PFSK-1 (cell line): ENCODE measurements at regions not wholly inside any gene's neighbourhood (a gene's known extent, or its start where the extent isn't known, plus 50 kb on each side); places are given as distances from the start of the nearest gene placed in this dataset.

ENCODE experiments used
- FOXP2 ChIP-seq: optimal IDR thresholded peaks from 2 replicates; pipeline ENCODE3; 2011; ENCODE audit warnings: borderline replicate concordance, control low read depth, inconsistent platforms; ENCODE audit not compliant: insufficient read depth; ENCODE audit errors: extremely low read length, extremely low read depth
- POLR2AphosphoS5 ChIP-seq: IDR thresholded peaks from 2 replicates; pipeline ENCODE4 v1.6.1; 2012; ENCODE audit warnings: low read depth, mild to moderate bottlenecking, control low read depth, low read length, moderate library complexity
- SIN3A ChIP-seq: IDR thresholded peaks from 2 replicates; pipeline ENCODE4 v1.6.1; 2012; ENCODE audit warnings: mild to moderate bottlenecking, low read length, moderate library complexity, borderline replicate concordance; ENCODE audit not compliant: insufficient read depth
- TAF1 ChIP-seq: IDR thresholded peaks from 2 replicates; pipeline ENCODE4 v1.6.1; 2012; ENCODE audit warnings: low read length, control low read depth, borderline replicate concordance; ENCODE audit not compliant: insufficient read depth
- TF ChIP-seq, protein P1 (sequence below), 2 experiments: IDR thresholded peaks; 2 replicates each; pipeline versions ENCODE4 v1.6.1 to v1.8.0; 2011 to 2012; ENCODE audit warnings: low read depth in 2 of 2, low read length in 2 of 2, control low read depth in 1 of 2, inconsistent platforms in 1 of 2, mild to moderate bottlenecking in 1 of 2, moderate library complexity in 1 of 2; ENCODE audit not compliant: insufficient read depth in 1 of 2

DNA sequence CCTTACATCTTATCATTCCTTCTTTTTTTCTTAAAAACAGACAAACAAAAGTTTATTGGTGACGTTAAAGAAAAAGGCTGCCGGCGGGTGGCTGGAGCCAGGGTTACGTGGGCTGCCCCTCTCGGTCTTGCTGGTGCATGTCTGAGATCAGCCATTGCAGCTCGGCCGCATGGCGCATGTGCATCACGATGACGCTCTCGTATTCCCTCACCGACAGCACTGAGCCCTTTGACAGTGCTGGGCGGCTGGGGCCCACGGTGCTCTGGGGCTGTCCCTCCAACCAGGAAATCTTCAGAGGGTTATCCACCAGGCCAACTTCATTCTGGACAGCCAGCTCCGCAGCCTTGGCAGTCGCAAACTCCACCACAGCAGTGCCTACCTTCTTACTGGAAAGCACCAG is 1081.8 kb upstream of the TMEFF2 start:
- TF ChIP-seq TAF1, result no peak
- TF ChIP-seq, protein P1, sequence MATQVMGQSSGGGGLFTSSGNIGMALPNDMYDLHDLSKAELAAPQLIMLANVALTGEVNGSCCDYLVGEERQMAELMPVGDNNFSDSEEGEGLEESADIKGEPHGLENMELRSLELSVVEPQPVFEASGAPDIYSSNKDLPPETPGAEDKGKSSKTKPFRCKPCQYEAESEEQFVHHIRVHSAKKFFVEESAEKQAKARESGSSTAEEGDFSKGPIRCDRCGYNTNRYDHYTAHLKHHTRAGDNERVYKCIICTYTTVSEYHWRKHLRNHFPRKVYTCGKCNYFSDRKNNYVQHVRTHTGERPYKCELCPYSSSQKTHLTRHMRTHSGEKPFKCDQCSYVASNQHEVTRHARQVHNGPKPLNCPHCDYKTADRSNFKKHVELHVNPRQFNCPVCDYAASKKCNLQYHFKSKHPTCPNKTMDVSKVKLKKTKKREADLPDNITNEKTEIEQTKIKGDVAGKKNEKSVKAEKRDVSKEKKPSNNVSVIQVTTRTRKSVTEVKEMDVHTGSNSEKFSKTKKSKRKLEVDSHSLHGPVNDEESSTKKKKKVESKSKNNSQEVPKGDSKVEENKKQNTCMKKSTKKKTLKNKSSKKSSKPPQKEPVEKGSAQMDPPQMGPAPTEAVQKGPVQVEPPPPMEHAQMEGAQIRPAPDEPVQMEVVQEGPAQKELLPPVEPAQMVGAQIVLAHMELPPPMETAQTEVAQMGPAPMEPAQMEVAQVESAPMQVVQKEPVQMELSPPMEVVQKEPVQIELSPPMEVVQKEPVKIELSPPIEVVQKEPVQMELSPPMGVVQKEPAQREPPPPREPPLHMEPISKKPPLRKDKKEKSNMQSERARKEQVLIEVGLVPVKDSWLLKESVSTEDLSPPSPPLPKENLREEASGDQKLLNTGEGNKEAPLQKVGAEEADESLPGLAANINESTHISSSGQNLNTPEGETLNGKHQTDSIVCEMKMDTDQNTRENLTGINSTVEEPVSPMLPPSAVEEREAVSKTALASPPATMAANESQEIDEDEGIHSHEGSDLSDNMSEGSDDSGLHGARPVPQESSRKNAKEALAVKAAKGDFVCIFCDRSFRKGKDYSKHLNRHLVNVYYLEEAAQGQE (IDR thresholded peaks at IDR 0.05; ENCODE audit: insufficient read depth in 1 of 2, low read depth in 2 of 2, low read length in 2 of 2), result no peak
- TF ChIP-seq SIN3A, result no peak
- no peak for TF ChIP-seq POLR2AphosphoS5

DNA sequence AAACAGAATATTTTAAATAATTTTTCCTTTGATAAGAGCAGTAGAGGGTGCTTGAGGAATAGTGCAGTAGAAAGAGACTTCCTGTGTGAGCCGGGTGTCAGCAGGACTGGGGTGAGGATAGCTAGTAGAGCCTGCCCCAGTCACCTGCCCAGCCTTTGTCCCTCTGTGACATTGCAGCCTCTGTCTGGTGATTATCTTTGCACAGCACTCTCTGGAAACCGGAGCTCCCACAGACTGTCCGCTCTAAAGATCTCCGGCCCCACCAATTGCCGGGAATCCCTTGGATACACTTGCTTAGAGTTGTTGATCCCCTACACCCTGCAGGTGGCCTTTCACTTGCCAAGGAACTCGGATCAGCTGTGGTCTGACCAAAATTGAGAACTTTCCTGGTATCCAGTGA is 1081.3 kb upstream of the TMEFF2 start:
- TF ChIP-seq FOXP2, result no peak
- TF ChIP-seq SIN3A, result no peak
- TF ChIP-seq, protein P1 (IDR thresholded peaks at IDR 0.05; ENCODE audit: insufficient read depth in 1 of 2, low read depth in 2 of 2, low read length in 2 of 2), result no peak
- TF ChIP-seq POLR2AphosphoS5, result no peak

DNA sequence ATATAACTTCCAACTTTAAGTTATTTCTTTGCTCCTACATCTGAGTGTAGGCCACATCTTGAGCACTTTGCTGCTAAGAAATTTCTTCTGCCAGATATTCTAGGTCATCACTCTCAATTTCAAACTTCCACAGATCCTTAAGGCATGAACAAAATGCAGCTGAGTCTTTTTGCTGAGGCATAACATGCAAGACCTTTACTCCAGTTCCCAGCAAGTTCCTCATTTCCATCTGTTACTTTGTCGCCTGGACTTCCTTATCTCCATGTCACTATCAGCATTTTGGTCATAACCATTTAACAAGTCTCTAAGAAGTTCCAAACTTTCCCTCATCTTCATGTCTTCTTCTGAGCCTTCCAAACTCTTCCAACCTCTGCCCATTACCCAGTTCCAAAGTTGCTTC is 1077.3 kb upstream of the TMEFF2 start:
- no peak for TF ChIP-seq TAF1
- TF ChIP-seq FOXP2, result no peak
- TF ChIP-seq, protein P1 (IDR thresholded peaks at IDR 0.05; ENCODE audit: insufficient read depth in 1 of 2, low read depth in 2 of 2, low read length in 2 of 2), result no peak
- no peak for TF ChIP-seq POLR2AphosphoS5

DNA sequence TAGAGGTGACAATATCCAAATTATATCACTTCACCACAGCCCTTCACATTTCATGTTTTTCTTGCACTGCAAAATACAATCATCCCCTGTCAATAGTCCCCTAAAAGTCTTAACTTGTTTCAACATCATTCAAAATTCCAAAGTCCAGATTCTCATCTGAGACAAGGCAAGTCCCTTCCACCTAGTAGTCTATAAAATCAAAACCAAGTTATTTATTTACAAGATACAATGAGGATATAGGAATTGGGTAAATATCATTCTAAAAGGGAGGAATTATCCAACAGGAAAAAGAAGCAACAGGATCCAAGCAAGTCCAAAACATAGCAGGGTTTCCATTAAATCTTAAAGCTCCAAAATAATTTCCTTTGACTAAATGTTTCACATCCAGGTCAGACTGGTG is 1076.1 kb upstream of the TMEFF2 start:
- TF ChIP-seq POLR2AphosphoS5, result no peak
- no peak for TF ChIP-seq SIN3A

DNA sequence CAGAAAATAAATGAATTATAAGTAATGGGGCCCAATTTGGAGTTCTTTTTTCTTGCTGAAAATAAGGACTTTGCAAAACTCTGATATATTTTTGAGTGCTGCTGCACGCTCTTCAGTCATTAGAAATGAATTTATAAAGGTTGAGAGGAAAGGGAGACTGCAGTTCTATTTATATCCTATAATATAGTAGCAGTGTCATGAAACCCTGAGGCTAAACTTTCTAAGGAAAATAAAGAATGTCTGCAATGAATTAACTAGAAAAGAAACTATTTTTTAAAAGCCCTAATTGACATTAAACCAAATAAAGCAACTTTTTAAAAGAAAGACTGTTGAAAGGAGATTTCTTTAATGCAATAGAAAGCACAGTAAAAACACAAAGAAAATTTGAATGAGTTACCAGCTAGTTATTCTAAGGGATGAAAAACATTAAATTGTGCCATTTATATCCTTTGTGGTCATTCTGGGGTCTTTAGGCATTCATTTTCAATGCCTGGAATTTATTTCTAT is 1072.8 kb upstream of the TMEFF2 start:
- TF ChIP-seq SIN3A, result no peak
- TF ChIP-seq, protein P1 (IDR thresholded peaks at IDR 0.05; ENCODE audit: insufficient read depth in 1 of 2, low read depth in 2 of 2, low read length in 2 of 2), result no peak
- no peak for TF ChIP-seq TAF1
- TF ChIP-seq POLR2AphosphoS5, result no peak
- TF ChIP-seq FOXP2, result no peak

DNA sequence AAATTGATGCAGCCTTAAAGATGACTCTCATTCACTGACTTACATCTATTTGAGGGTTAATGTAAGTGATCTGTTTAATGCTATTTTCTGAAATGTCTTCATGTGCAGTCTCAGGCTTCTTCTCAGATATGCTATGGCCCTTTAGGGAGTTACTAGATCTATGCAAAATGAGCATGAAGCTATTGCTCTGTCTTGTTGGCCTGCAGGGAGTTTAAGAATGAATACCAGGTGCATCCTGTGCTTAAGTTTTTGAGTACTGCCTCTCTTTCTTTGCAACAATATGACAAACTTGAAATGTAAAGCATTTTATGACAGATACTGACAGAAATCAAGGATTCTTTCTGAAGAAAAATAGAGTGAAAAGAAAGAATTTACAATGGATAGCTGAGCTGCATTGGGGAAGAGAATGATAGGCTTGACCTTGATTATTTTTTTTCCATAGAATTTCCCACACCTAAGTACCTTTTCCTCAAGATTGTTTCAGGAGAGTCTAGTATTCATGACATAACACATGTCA is 1058.3 kb upstream of the TMEFF2 start:
- TF ChIP-seq, protein P1 (IDR thresholded peaks at IDR 0.05; ENCODE audit: insufficient read depth in 1 of 2, low read depth in 2 of 2, low read length in 2 of 2), result no peak
- TF ChIP-seq SIN3A (no peak), FOXP2 (no peak), TAF1 (no peak), POLR2AphosphoS5 (no peak)
